ENCODE measurements at regions not wholly inside any gene's neighbourhood (a gene's known extent, or its start where the extent isn't known, plus 50 kb on each side); places are given as distances from the start of the nearest gene placed in this dataset.

DNA sequence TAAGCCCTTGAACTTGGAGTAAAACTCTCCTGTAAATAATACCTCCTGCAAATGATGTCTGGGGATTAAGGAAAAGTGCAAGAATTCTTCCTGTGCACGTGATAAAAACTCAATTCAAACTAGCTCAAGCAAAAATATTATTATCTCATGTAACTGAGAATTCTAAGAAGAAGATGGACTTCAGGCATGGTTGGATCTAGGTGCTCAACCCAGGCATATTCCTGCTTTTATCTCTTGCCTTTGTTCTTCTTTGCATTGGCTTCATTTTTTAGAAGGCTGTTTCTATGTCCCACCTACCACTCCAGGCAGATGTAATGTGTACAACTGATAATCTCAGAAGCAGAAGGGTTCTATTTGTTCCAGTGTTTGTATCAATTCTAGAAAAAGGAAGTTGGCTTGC, 95.8 kb downstream of the DACT2 start:
- TF ChIP-seq POLR2A (IDR thresholded peaks at IDR 0.05), result no peak
- TF ChIP-seq, protein P1, sequence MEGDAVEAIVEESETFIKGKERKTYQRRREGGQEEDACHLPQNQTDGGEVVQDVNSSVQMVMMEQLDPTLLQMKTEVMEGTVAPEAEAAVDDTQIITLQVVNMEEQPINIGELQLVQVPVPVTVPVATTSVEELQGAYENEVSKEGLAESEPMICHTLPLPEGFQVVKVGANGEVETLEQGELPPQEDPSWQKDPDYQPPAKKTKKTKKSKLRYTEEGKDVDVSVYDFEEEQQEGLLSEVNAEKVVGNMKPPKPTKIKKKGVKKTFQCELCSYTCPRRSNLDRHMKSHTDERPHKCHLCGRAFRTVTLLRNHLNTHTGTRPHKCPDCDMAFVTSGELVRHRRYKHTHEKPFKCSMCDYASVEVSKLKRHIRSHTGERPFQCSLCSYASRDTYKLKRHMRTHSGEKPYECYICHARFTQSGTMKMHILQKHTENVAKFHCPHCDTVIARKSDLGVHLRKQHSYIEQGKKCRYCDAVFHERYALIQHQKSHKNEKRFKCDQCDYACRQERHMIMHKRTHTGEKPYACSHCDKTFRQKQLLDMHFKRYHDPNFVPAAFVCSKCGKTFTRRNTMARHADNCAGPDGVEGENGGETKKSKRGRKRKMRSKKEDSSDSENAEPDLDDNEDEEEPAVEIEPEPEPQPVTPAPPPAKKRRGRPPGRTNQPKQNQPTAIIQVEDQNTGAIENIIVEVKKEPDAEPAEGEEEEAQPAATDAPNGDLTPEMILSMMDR (IDR thresholded peaks at IDR 0.05), result no peak
- Histone ChIP-seq H3K27me3 (no peaks in the 10 kb centered on the region), H3K36me3 (no peaks in the 10 kb centered on the region), H3K4me3 (replicated peaks in 1 of 3) (no peak overlapping the region), H3K27ac (no peak overlapping the region), H3K4me1 (peaks cover 3 to 12% of the 10 kb centered on the region in 2 donors), H3K9me3 (no peaks in the 10 kb centered on the region)
- 81 to 83% methylated on average over 1 of the region's 1 CpG for WGBS, 2 donors
- intact Hi-C loops (cut with DNase I), result no loop called here
- no peak for DNase-seq

DNA sequence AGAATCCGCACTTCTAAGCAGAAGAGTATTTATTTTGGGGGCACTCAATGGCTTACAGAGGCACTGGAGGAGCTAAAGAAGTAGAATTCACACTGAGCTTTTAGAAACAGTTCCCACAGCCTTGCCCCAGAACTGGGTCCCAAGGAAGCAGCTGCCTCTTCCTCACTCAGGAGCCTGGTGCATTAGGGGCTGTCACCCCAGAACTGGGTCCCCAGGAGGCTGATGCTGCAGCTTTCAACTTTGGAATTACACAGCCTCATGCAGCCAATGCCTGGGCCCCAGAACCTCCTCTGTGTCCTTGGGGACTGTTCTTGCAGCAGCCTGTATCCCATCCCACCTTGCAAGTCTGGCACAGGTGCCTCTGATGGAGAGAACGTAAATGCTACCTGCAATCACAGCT, 96.4 kb downstream of the DACT2 start:
- Histone ChIP-seq H3K36me3 (no peaks in the 10 kb centered on the region), H3K4me3 (replicated peaks in 1 of 3) (no peak overlapping the region), H3K27ac (no peak overlapping the region), H3K27me3 (no peaks in the 10 kb centered on the region), H3K4me1 (peaks cover 6 to 15% of the 10 kb centered on the region in 2 donors), H3K9me3 (no peaks in the 10 kb centered on the region)
- 91 to 96% methylated on average over 2 of the region's 2 CpGs for WGBS, 2 donors
- no peak for TF ChIP-seq POLR2A (IDR thresholded peaks at IDR 0.05)
- TF ChIP-seq, protein P1 (IDR thresholded peaks at IDR 0.05), result no peak
- no peak for DNase-seq
- intact Hi-C loops (cut with DNase I), result no loop called here

DNA sequence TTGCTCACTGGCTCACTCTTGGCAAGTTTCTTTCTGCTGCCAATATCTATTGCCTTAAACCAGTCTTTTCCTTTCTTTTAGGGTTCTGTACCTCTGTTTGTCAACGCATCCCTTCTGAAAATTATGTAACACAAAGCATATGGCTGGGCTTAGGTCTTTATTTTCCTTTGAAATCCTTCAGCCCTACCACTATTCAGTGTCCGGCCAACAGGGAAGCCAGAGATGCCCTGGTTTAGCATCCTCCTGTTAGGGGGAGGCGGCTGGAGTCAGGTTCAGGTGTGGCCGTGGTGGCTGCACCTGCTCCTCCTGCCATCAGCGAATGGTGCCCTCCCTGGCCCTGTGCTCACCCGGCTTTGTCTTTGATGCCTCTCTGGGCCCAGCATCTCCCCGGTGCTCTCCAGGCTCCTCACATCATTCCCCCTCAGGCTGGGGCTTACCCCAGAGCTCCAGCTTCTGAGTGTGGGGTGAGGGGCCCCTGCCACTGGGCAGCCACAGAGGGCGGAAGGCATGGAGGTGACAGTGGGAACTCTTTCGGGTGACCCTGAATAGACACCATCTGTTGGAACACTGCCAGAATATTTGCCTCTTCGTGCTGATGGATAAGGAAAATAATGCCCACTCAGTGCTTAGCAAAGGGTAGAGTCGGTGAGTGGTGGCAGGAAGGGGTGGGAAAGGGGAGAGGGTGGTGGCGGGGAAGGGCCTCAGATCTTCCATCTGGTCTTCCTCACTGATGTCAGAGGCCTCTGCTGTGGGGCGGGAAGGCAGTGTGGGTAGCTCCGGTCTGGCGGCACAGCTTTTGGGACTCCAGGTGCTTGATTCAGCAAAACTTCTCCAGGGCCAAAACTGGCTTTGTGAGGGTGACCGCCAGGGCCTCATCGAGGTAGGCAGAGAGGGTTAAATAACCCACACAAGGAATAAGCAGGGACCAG, 97.2 kb downstream of the DACT2 start:
- Histone ChIP-seq H3K4me1 (peaks cover 13 to 21% of the 10 kb centered on the region in 2 donors), H3K4me3 (replicated peaks in 1 of 3) (no peak overlapping the region), H3K27ac (no peak overlapping the region), H3K9me3 (no peaks in the 10 kb centered on the region), H3K36me3 (no peaks in the 10 kb centered on the region), H3K27me3 (no peaks in the 10 kb centered on the region)
- 84 to 89% methylated on average over 16 to 17 of the region's 17 CpGs for WGBS, 2 donors
- TF ChIP-seq, protein P1 (IDR thresholded peaks at IDR 0.05), result no peak
- no peak for TF ChIP-seq POLR2A (IDR thresholded peaks at IDR 0.05)
- intact Hi-C loops (cut with DNase I), result no loop called here
- DNase-seq, result no peak

GRCh38 chr6:168221497-168222079, 98.0 kb downstream of the DACT2 start:
- no peaks in the 10 kb centered on the region for H3K27me3 ChIP-seq
- H3K4me3 ChIP-seq (replicated peaks in 1 of 3), result no peak overlapping the region
- no peak for DNase-seq
- peaks cover 21 to 29% of the 10 kb centered on the region in 2 donors for H3K4me1 ChIP-seq
- intact Hi-C loops (cut with DNase I), result no loop called here
- no peaks in the 10 kb centered on the region for H3K36me3 ChIP-seq
- TF ChIP-seq POLR2A (IDR thresholded peaks at IDR 0.05), result no peak
- TF ChIP-seq, protein P1 (IDR thresholded peaks at IDR 0.05), result no peak
- no peak overlapping the region for H3K27ac ChIP-seq
- no peaks in the 10 kb centered on the region for H3K9me3 ChIP-seq
- 87 to 90% methylated on average over 7 to 8 of the region's 8 CpGs for WGBS, 2 donors

- no peaks in the 10 kb centered on the region for H3K9me3 ChIP-seq
- H3K27ac ChIP-seq, result no peak overlapping the region
- DNase-seq, result no peak
- H3K4me1 ChIP-seq, result peaks cover 25 to 32% of the 10 kb centered on the region in 2 donors
- H3K4me3 ChIP-seq (replicated peaks in 1 of 3), result no peak overlapping the region
- WGBS, 2 donors, result 76 to 79% methylated on average over 5 of the region's 5 CpGs
- no peaks in the 10 kb centered on the region for H3K27me3 ChIP-seq
- intact Hi-C loops (cut with DNase I), result no loop called here
- TF ChIP-seq, protein P1 (IDR thresholded peaks at IDR 0.05), result no peak
- H3K36me3 ChIP-seq, result no peaks in the 10 kb centered on the region
Observed at GRCh38 chr6:168221000-168221399, 98.6 kb downstream of the DACT2 start.
